Keratinocyte (primary cell): ENCODE measurements at regions not wholly inside any gene's neighbourhood (a gene's known extent, or its start where the extent isn't known, plus 50 kb on each side); places are given as distances from the start of the nearest gene placed in this dataset.

Experiments used
- DNase-seq: peaks from one replicate; pipeline ENCODE4 v3.0.0-alpha.2; 2011; ENCODE audit warnings: low read depth, missing footprints, low spot score
- FAIRE-seq: peaks from 2 replicates; lab custom pipeline; 2011; peaks lifted over from hg19 to GRCh38; lab: Jason Lieb, UNC
- H2AFZ ChIP-seq: 2 replicates; pipeline ENCODE4 v1.6.0; 2012; ENCODE audit warnings: low read length, control low read depth, inconsistent platforms; ENCODE audit not compliant: control insufficient read depth
- H3K27ac ChIP-seq: 2 replicates; pipeline ENCODE4 v1.5.1; 2011; ENCODE audit warnings: low read length; ENCODE audit not compliant: control insufficient read depth, insufficient read depth
- H3K27me3 ChIP-seq: 3 replicates; pipeline ENCODE4 v1.6.0; 2011; ENCODE audit warnings: low read length; ENCODE audit not compliant: control insufficient read depth, insufficient read depth; ENCODE audit errors: extremely low read depth
- H3K36me3 ChIP-seq, 2 experiments: 2 replicates in 1 of 2; 3 replicates in 1 of 2; pipeline ENCODE4 v1.5.1; 2011; ENCODE audit warnings: low read length in 2 of 2, mild to moderate bottlenecking in 1 of 2; ENCODE audit not compliant: control insufficient read depth in 2 of 2, insufficient read depth in 2 of 2; ENCODE audit errors: extremely low read depth in 1 of 2
- H3K4me1 ChIP-seq: 3 replicates; pipeline ENCODE4 v1.5.1; 2011; ENCODE audit warnings: low read length; ENCODE audit not compliant: control insufficient read depth, insufficient read depth; ENCODE audit errors: extremely low read depth
- H3K4me2 ChIP-seq: 3 replicates; pipeline ENCODE4 v1.6.0; 2011; ENCODE audit warnings: low read depth, low read length; ENCODE audit not compliant: control insufficient read depth, insufficient read depth; ENCODE audit errors: extremely low read depth
- H3K4me3 ChIP-seq, 3 experiments: fragments of 200-600 bp in 1 of 3; sonication (generic) in 1 of 3; 2 replicates in 2 of 3; 3 replicates in 1 of 3; pipeline ENCODE4 v1.5.1; 2011 to 2016; ENCODE audit warnings: low read length in 3 of 3, mild to moderate bottlenecking in 3 of 3, control low read depth in 2 of 3, inconsistent platforms in 1 of 3, low read depth in 1 of 3, mixed read lengths in 1 of 3, mixed run types in 1 of 3, moderate library complexity in 1 of 3; ENCODE audit not compliant: control insufficient read depth in 2 of 3, insufficient read depth in 2 of 3; ENCODE audit errors: extremely low read depth in 1 of 3
- H3K79me2 ChIP-seq: 2 replicates; pipeline ENCODE4 v1.6.0; 2012; ENCODE audit warnings: low read length; ENCODE audit not compliant: control insufficient read depth, insufficient read depth
- H3K9ac ChIP-seq: 3 replicates; pipeline ENCODE4 v1.6.0; 2011; ENCODE audit warnings: low read length; ENCODE audit not compliant: control insufficient read depth, insufficient read depth; ENCODE audit errors: extremely low read depth
- H3K9me1 ChIP-seq: 3 replicates; pipeline ENCODE4 v1.6.0; 2011; ENCODE audit warnings: low read length; ENCODE audit not compliant: control insufficient read depth, insufficient read depth; ENCODE audit errors: extremely low read depth
- H3K9me3 ChIP-seq: 2 replicates; pipeline ENCODE4 v1.5.1; 2012; ENCODE audit warnings: low read depth, low read length; ENCODE audit not compliant: control insufficient read depth
- H4K20me1 ChIP-seq: 3 replicates; pipeline ENCODE4 v1.6.0; 2011; ENCODE audit warnings: low read length; ENCODE audit not compliant: control insufficient read depth, insufficient read depth; ENCODE audit errors: extremely low read depth
- EZH2 ChIP-seq: IDR thresholded peaks from one replicate; pipeline ENCODE4 v1.6.1; 2012; ENCODE audit warnings: inconsistent platforms, mild to moderate bottlenecking, low read length, moderate library complexity
- dilution Hi-C: fragments of 300-500 bp; cut with MboI; formaldehyde crosslinking; loops from one replicate; pipeline ENCODE4 v1.7.0; 2020; ENCODE audit warnings: low sequenced_read_pairs; ENCODE audit not compliant: extremely low pct_ligation_motif_present
- TF ChIP-seq, protein P1 (sequence below), 3 experiments: IDR thresholded peaks in 1 of 3; conservative IDR thresholded peaks in 1 of 3; optimal IDR thresholded peaks in 1 of 3; 2 replicates in 2 of 3; 3 replicates in 1 of 3; pipeline versions ENCODE3 to v1.5.1; 2011; ENCODE audit warnings: low read length in 3 of 3, mild to moderate bottlenecking in 3 of 3, moderate library complexity in 2 of 3, control low read depth in 1 of 3, inconsistent platforms in 1 of 3; ENCODE audit not compliant: insufficient read depth in 2 of 3; ENCODE audit errors: extremely low read depth in 1 of 3

DNA sequence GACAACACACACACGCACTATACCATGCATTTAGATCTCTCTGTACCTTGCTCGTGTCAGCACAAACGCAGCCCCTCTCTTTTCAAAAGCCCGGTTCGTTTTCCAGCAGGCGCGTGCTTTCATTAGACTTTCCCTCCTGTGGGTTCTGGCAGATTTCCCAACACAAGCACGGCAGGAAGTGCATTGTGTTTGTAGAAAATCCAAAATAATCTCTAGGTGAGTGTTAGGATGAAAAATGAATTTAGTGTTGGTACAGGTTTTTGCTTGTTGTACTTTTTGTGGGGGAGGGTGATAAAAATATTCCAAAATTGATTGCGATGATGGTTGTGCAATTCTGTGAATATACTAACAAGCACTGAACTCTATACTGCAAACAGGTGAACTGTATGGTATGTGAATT is 54.1 kb upstream of the POFUT2 start:
- H3K36me3 ChIP-seq: no peaks in the 10 kb centered on the region
- FAIRE-seq: no peak
- TF ChIP-seq EZH2: no peak
- TF ChIP-seq, protein P1, sequence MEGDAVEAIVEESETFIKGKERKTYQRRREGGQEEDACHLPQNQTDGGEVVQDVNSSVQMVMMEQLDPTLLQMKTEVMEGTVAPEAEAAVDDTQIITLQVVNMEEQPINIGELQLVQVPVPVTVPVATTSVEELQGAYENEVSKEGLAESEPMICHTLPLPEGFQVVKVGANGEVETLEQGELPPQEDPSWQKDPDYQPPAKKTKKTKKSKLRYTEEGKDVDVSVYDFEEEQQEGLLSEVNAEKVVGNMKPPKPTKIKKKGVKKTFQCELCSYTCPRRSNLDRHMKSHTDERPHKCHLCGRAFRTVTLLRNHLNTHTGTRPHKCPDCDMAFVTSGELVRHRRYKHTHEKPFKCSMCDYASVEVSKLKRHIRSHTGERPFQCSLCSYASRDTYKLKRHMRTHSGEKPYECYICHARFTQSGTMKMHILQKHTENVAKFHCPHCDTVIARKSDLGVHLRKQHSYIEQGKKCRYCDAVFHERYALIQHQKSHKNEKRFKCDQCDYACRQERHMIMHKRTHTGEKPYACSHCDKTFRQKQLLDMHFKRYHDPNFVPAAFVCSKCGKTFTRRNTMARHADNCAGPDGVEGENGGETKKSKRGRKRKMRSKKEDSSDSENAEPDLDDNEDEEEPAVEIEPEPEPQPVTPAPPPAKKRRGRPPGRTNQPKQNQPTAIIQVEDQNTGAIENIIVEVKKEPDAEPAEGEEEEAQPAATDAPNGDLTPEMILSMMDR (optimal IDR thresholded peaks at IDR 0.05 in 1 of 3, IDR thresholded peaks at IDR 0.05 in 1 of 3, conservative IDR thresholded peaks at IDR 0.05 in 1 of 3; ENCODE audit: extremely low read depth in 1 of 3, insufficient read depth in 2 of 3, low read length in 3 of 3): no peak
- H3K9me3 ChIP-seq: no peaks in the 10 kb centered on the region
- no peak overlapping the region for H3K4me3 ChIP-seq
- no peaks in the 10 kb centered on the region for H3K9me1 ChIP-seq
- no peak overlapping the region for H3K27ac ChIP-seq
- no peak overlapping the region for H3K9ac ChIP-seq
- peak; percentile 48 for DNase-seq
- H2AFZ ChIP-seq: no peak overlapping the region
- H3K4me2 ChIP-seq: peak overlapping the region; percentile 11
- H3K27me3 ChIP-seq: peaks cover 2% of the 10 kb centered on the region
- dilution Hi-C loops: no loop called here
- H3K79me2 ChIP-seq: no peaks in the 10 kb centered on the region
- no peaks in the 10 kb centered on the region for H4K20me1 ChIP-seq
- H3K4me1 ChIP-seq: peaks cover 18% of the 10 kb centered on the region

DNA sequence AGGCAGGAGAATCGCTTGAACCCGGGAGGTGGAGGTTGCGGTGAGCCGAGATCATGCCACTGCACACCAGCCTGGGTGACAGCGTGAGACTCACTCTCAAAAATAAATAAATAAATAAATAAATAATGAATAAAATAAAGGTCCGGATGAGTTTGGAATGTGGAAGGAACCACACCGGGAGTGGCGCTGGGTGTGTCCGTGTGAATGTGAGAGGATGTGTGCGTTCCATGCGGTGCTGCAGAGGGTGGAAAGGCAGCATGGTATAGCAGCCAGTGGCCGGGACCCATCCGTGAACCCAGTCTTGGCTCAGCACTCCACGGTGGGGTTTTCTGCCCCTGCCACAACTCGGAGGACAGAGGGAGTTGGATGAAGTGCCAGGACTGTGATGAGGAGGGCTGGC is 56.2 kb upstream of the POFUT2 start:
- dilution Hi-C loops: no loop called here
- no peak for FAIRE-seq

More for the DNA sequence above, 56.2 kb upstream of the POFUT2 start:
- Histone ChIP-seq H3K27ac (no peak overlapping the region), H3K36me3 (no peaks in the 10 kb centered on the region), H3K79me2 (no peaks in the 10 kb centered on the region), H3K9ac (no peak overlapping the region), H3K4me3 (no peak overlapping the region), H3K27me3 (peaks cover 16% of the 10 kb centered on the region), H3K9me3 (no peaks in the 10 kb centered on the region), H3K9me1 (no peaks in the 10 kb centered on the region), H3K4me1 (peaks cover 21% of the 10 kb centered on the region), H2AFZ (no peak overlapping the region), H3K4me2 (no peak overlapping the region), H4K20me1 (no peaks in the 10 kb centered on the region)
- TF ChIP-seq, protein P1 (optimal IDR thresholded peaks at IDR 0.05 in 1 of 3, IDR thresholded peaks at IDR 0.05 in 1 of 3, conservative IDR thresholded peaks at IDR 0.05 in 1 of 3; ENCODE audit: extremely low read depth in 1 of 3, insufficient read depth in 2 of 3, low read length in 3 of 3): no peak
- no peak for TF ChIP-seq EZH2
- DNase-seq: no peak
